GM18861 (cell line): ENCODE measurements at regions not wholly inside any gene's neighbourhood (a gene's known extent, or its start where the extent isn't known, plus 50 kb on each side); places are given as distances from the start of the nearest gene placed in this dataset.
"Not testable (repeated sequence)": the region's sequence is repeated elsewhere in the genome, so short reads cannot be mapped to it uniquely, and the experiment has no call there.

Source experiments
- ATAC-seq: cut with Tn5 transposase; IDR thresholded peaks from one replicate; pipeline ENCODE4 v1.9.1; 2021; ENCODE audit not compliant: unreplicated experiment

DNA sequence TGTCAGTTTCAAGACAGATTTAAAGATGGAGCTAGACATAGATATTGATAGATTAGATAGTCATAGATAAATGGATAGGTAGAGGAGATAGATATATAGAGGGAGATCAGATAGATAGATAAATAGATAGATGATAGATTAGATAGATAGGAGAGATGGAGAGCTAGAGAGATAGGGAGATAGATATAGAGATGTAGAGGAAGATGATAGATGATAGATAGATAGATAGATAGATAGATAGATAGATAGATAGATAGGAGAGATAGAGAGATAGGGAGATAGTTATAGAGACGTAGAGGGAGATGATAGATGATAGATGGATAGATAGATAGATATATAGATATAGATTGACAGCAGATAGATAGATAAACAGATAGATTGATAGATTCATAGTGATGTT, 1038.8 kb upstream of the AUTS2 start:
- no peak for ATAC-seq

DNA sequence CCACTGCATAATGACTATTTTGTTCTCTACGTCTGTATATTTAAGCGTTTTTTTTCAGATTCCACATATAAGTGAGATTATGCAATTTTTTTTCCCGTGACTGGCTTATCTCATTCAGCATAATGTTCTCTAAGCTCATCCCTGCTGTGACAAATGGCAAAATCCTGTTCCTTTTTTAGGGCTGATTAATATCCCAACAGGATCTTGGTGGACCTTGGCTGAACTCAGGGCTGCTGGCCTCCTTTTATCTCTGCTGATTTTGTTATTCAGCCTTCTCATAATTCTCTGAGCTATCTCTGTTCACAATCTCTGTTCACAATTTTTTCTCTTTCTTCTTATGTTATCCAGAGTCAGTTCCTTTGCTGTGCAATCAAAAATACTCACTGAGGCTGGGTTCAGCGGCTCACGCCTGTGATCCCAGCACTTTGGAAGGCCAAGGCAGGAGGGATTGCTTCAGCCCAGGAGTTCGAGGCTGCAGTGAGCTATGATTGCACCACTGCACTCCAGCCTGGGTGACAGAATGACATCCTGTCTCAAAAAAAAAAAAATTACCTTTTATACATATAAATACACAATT, 1035.9 kb upstream of the AUTS2 start:
- no peak for ATAC-seq

DNA sequence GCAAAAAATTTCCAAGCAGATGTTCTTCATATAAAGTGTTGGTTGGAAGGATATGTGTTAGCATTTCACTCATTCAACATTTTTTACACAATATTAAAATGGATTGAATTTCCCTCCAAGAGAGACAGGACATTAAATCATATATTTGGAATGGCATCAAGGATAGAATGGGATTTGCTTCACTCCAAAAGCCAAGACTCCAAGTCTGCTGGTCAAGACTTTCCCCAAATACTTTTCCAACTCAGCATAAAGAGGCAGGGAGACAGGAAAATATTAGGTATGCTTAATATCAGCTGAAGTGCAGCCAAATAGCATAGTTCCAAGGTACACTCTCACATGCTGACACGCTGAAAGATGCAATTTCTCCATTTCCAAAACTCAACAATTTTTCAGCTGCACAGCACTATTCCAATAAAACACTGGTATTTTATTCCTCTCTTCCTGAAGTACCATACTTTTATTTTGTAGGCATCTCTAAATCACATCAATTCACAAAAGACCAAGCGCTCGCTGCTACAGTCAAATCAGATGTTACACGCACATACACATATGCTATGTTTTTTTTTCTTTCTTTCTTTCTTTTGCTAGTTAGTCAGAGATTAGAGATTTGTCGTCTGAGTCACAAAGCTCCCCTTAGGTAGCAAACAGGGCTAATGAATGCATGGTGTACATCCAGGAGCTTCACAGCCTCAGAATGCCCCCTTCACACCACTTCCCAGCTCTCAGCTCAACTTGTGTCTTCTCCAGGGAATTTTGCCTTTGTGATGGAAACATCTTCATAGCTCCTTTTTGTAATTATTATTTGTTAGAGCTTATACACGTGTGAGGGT, 1033.8 kb upstream of the AUTS2 start:
- ATAC-seq: no peak

DNA sequence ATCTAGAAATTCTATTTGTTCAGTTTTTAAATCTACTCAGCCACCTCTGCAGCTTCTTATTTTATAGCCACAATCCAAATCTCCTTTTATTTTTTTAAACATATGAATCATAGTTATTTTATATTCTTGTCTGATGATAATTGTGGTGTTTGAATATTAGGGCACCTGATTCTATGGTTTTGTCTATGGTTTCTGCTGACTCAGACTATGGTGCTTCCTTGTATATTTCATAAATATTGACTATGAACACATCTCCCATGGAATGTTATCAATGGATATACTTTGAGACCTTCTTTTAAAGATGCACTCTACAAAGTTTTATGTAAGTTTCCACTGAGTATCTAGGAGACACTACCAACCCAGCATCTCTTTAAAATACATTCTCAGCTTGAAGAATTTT, 1027.0 kb upstream of the AUTS2 start:
- no peak for ATAC-seq

DNA sequence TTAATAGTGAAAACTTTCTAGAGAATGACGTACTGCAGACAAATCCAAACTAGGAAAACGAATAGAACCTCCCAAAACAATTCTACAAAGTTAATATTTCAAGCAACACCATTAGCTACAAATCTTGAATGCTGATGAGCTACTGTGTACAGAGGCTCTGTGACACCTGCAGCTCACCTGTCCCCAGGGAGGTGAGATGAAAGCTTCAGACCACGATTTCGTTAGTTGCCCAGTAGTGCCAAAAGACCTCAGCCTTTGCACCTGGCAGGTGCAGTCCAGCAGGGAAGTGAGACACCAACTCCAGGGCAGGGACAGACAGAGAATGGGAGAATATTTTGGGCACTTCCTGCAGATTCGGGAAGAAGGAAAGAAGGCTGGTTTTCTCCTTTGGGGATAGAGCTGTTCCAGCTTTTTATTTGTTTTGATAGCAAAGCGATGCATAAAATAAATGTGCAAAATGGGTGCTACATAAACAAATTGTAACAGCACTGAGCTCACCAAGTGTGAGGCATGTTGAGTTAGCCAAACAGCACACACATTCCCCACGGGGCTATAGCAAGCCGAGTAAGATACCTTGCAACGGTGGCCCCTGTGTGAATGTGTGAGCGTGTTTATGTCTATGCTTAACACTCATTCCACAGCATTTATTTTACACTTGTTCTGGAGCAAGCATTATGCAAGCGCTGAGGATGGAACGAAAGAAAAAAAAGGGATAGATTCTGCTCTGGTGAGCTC, 1024.8 kb upstream of the AUTS2 start:
- ATAC-seq: no peak

DNA sequence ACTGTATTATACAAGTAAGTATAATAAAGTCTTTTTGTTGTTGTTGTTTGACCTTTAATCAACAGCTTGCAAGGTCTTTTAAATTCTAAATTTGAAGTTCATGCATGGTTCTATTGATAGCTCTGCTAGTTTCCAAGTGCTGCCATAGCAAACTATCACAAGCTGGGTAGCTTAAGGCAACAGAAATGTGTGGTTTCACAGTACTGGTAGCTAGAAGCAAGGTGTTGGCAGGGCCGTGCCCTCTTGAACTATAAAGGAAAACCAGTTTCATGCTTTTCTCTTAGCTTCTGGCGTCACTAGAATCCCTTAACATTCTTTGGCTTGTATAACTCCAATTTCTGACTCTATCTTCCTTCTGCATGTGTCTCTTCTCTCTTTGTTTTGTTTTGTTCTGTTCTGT, 1021.9 kb upstream of the AUTS2 start:
- no peak for ATAC-seq

DNA sequence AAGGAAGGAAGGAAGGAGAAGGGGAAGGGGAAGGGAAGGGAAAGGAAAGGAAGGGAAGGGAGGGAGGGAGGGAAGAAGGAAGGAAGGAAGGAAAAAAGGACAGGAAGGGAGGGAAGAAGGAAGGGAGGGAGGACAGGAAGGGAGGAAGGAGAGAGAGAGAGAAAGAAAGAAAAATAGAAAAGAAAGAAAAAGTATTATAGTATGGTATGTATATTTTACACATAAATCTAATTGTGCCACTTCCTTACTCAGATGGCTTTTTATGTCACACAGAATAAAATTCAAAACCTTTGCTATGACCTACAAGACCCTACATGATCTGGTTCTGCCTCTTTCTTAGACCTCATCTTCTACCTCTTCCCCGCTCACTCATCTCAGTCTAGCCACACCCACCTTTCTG, 1016.9 kb upstream of the AUTS2 start:
- no peak for ATAC-seq

DNA sequence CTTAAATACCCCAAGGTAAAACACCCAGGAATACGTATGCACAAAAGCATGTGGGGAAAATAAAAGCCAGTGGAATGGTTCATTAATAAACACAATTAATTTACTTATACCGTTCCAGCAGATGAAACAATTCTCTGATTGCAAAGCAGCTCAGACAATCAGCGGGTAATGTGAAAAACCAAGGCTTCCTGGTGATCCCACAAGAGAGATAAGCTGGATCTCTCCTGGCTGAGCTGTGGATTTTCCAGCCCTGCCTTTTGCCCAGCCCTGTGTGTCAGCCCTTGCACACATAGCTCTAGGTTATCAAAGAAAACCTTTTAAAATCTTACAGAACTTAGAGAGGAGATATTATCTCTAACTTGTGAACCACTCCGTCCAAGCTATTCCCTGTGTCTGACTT, 1010.7 kb upstream of the AUTS2 start:
- ATAC-seq: no peak

DNA sequence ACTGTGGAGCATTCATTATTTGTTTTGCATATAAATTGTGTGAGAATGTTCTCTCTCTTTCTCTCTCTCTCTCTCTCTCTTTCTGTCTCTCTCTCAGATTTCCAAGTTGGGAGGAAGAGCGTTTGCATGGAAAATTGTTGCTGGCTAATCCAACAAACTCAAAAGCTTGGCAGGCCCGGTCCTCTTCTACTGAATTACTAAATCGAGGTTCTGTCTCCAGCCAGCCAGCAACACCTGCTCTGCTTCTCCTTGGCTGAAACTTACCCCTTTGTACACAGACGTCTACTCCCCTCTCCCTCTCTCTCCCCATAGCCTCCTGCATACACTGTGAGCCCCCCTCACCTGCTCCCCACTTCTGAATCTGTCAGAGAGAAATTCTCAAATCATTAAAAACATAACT, 996.4 kb upstream of the AUTS2 start:
- ATAC-seq: no peak

DNA sequence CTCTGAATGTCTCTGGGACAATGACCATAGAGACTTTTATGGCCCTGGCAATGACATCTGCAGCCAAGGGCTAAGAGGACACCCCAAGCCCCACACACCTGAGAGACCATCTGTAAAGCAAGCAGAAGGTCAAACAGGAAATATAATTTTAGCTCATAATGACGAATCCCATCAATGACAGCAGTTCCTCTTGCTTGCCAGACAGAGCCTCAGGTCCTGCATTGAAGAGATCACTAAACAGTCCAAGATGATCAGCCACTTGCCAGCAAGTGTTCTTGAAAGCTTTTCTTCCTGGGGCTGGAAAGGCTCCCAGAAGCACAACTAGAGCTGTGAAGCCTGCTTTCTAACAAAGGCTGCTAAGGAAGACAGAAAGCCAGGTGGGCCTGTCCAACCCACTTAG, 993.7 kb upstream of the AUTS2 start:
- ATAC-seq: no peak

DNA sequence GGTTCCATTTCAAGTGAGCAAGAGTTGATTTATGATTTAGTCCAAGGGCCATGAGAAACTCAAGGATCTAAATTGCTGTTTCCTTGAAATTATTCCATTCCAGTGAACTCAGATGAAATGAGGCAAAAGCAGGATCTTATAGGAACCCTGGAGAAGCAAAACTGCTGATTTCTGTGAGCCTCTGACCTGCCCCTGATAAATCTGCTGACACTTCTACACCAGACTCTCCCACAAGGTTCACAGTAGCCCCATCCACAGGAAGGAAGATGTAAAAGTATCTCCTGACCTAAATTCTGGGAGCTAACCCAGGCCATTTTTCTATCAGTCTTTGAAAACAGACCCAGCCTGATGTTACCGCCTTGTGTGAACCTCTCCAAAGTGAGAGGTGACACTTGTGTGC, 987.6 kb upstream of the AUTS2 start:
- no peak for ATAC-seq

DNA sequence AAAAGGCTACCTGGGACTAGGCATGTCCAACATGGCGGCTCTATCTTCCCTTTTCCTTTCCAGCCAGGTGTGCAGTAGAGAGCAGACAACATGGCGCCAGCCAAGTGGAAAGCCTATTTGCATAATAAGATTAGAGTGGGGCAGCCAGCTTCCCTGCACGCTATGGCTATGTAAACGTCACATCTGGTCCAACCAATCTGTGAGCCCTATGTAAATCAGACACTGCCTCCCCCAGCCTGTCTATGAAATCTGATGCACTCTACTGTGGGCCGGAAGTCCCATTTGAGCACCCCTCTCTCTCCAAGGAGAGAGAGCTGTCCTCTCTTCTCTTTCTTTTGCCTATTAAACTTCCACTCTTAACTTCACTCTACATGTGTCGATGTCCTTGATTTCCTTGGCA, 984.9 kb upstream of the AUTS2 start:
- no peak for ATAC-seq

DNA sequence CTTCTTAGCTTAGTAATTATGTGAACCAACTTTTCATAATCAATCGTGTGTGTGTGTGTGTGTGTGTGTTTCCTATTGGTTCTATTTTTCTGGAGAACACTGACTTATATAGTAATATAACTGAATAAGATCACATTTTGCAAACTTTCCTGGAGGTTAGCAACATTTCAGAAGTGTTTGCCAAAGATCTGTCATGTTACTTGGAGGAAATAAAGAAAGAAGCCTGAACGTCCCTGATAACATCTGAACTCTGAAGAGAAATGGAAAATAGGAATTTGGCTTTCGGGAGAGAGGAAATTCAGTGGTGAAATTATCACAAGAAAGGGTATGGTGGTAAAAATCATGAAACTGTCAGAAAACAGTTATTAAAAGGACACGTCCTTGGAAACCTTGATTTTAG, 984.4 kb upstream of the AUTS2 start:
- ATAC-seq: no peak

DNA sequence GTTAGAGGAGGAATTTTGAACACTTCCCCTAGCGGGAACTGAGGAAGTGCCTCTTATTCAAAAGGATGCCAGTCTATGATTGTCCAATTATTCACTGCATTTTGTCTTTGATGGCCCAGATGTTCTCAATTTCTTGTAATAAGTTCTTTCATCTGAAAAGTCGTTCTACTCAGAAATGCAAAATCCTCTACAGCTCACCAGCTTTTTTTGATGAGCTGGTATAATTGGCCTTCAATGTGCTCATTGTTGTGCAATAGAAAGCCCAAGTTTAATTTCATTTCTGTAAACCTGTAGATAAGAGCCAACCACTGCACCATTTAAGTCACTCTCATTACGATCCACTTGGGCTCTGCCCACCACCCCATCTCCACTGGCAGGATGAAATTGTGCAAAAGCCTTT, 978.7 kb upstream of the AUTS2 start:
- no peak for ATAC-seq

DNA sequence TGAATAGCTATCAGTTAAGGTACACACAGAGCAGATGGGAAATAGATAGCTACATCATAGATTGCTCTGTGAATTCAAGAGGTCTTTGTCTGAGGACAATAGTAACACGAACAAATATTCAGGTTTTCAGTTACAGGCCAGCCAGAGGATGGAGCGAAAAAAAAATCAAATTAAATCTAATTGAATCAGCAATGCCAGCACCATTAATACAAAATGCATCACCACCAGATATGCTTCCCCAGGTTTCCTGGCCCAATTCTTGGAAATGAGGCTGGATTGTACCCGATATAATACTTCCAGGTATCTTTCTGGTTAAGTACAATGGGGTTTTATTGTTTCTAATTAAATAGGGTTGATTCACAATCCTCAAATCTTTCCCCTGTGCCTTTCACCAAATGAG, 975.8 kb upstream of the AUTS2 start:
- no peak for ATAC-seq

DNA sequence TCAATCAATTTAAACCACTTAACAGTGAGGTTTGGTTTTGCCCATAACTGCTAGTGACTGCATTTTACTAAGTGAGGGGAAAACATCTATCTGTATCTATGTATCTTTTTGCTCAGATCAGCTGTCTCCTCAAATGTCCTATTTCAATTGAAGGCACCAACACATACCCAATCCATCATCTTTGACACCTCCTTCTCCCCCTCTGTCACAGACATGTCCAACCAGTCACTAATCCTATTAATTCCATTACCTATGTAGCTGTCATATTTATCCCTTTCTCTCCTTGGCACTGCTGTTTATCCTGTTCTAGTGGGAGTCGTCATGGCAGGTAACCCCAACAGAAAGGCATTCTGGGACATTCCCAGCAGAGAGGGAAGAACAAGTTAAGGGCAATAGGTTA, 975.2 kb upstream of the AUTS2 start:
- no peak for ATAC-seq

DNA sequence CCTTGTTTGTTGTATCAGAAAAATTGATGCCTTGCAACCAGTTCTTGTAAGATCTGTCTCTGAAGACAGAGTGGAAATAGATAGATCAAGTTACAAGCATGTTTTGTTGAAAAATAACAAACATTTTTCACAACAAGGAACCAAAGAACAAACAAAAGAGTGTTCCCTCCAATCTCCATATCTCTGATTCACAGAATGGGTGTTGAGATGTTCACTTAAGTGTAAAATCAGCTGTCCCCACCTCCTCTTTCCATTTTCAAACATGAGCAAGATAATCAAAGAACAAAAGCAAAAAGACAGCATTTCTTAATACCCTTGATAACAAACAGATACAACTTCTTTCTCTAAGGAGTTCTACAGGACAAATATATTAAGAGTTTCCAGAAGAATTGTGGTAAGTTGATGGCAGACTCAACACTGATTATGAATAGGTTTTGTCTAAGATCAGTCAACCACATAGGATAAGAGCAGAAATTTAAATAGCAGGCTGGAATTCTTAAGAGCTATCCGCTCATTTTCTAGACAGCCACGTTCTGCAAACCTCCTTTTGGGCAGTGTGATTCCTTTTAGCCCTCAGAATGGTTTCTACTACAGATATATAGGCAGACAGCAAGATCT, 970.9 kb upstream of the AUTS2 start:
- no peak for ATAC-seq

DNA sequence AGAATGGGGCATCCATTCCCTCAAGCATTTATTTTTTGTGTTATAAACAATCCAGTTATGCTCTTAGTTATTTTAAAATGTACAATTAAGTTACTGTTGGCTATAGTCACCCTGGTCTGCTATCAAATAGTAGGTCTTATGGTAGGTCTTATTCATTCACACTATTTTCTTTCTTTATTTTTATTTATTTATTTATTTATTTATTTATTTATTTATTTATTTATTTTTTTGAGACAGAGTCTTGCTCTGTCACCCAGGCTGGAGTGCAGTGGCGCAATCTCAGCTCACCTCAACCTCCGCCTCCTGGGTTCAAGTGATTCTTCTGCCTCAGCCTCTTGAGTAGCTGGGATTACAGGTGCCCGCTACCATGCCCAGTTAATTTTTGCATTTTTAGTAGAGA, 967.4 kb upstream of the AUTS2 start:
- ATAC-seq: not testable (repeated sequence)

DNA sequence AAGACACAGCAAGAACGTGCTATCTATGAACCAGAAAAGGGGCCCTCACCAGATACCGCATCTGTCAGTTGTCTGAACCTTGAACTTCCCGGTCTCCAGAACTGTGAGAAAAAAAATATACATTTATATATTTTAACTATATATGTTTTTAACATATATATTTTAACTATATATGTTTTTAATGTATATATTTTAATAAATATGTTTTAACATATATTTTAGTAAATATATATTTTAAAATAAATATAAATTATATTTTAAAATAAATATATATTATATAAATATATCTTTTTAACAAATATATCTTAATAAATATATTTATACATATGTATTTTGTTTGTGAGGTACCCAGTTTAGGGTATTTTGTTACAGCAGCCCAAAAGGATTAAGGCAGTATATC, 958.2 kb upstream of the AUTS2 start:
- ATAC-seq: no peak

DNA sequence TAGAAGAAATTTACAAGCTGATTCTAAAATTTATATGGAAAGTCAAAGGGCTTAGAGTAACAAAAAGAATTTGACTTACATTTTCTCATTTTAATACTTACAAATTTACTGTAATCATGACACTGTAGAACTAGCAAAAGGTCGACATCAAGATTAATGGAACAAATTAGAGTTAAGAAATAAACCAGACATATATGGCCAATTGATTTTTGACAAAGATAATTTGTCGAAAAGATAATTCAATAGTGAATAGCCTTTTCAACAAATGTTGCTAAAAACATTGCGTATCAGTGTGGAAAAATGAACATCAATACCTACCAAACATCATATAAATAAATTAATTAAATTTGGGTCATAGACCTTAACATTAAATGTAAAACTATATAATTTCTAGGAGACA, 955.5 kb upstream of the AUTS2 start:
- ATAC-seq: no peak

DNA sequence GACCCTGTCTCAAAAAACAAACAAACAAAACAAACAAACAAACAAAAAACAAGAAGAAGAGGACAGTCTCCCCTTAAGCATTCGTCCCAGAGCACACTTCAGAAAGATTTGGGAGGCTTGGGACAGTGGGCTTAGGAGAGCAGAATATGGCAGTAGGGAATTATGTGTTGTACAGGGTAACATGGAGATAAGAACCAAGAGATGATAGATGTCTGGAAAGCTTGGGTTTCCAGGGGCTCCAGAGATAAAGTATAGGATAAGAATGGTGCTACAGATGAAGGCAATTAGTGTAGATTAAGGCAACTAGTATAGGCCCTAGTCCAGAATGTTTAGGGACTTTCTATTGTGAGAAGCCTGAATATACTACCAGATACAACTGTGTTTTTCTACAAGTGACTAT, 934.9 kb upstream of the AUTS2 start:
- no peak for ATAC-seq

DNA sequence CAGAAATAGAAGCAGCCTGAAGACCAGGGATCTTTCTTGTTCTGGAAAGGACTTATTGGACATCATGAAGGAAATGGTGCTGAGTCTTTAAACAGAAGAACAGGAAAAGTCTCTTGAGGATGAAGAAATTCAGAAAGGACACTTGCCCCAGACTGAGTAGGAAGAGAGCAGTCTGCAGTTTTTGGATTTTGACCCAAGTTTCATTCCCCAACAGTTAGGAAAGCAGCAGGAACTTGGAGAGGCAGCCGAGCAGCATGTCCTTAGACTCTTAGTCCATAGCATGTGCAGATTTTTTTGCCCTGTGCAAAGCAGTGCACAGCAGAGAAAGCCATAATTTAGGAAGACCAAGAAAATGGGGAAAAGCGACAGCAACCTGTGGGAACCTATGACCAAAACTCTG, 927.2 kb upstream of the AUTS2 start:
- ATAC-seq: no peak
